Esophagus squamous epithelium (tissue), 4 donors: ENCODE measurements at regions not wholly inside any gene's neighbourhood (a gene's known extent, or its start where the extent isn't known, plus 50 kb on each side); places are given as distances from the start of the nearest gene placed in this dataset.

Experiments used
- POLR2A ChIP-seq, 4 donors: fragments of 450-650 bp; IDR thresholded peaks; one replicate each; pipeline ENCODE4 v1.6.1; 2017; ENCODE audit warnings: antibody characterized with exemption in 4 of 4, mild to moderate bottlenecking in 4 of 4, moderate library complexity in 3 of 4
- TF ChIP-seq, protein P1 (sequence below), 6 experiments: fragments of 450-650 bp in 4 of 6; fragments of 200-600 bp in 2 of 6; sonication (generic) in 2 of 6; IDR thresholded peaks; one replicate each; pipeline ENCODE4 v1.5.1; 2016 to 2019; ENCODE audit warnings: antibody characterized with exemption in 6 of 6, mild to moderate bottlenecking in 4 of 6, moderate library complexity in 4 of 6

DNA sequence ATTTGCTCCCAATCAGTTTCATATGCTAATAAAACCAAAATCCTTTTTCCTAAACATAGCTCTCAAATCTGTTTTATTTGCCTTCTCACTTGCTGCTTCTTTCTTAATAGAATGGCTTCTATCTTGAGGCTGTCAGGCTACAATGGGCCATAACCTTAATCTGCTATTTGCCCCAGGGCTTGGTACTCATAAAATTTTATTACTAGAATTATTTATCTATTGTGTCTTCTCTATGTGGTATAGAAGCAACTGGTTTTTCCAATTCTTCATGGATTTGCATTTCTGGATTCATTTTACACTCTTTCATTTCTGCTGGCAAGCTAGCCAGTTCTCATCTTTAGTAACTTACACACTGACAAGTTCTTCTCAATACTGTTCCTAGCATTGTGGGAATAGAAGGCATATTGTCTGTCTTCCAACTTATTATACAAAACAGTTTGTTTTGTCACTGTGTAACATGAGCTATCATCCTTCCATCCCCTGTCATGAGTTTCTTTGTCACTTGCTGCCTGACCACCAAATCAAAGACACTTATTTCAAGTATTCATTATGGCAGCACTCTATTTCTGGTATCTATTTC is 96.6 kb upstream of the KCNIP4 start:
- TF ChIP-seq, protein P1, sequence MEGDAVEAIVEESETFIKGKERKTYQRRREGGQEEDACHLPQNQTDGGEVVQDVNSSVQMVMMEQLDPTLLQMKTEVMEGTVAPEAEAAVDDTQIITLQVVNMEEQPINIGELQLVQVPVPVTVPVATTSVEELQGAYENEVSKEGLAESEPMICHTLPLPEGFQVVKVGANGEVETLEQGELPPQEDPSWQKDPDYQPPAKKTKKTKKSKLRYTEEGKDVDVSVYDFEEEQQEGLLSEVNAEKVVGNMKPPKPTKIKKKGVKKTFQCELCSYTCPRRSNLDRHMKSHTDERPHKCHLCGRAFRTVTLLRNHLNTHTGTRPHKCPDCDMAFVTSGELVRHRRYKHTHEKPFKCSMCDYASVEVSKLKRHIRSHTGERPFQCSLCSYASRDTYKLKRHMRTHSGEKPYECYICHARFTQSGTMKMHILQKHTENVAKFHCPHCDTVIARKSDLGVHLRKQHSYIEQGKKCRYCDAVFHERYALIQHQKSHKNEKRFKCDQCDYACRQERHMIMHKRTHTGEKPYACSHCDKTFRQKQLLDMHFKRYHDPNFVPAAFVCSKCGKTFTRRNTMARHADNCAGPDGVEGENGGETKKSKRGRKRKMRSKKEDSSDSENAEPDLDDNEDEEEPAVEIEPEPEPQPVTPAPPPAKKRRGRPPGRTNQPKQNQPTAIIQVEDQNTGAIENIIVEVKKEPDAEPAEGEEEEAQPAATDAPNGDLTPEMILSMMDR (IDR thresholded peaks at IDR 0.05), result no peak
- no peak for TF ChIP-seq POLR2A (IDR thresholded peaks at IDR 0.05)
